ENCODE measurements at regions not wholly inside any gene's neighbourhood (a gene's known extent, or its start where the extent isn't known, plus 50 kb on each side); places are given as distances from the start of the nearest gene placed in this dataset.

DNA sequence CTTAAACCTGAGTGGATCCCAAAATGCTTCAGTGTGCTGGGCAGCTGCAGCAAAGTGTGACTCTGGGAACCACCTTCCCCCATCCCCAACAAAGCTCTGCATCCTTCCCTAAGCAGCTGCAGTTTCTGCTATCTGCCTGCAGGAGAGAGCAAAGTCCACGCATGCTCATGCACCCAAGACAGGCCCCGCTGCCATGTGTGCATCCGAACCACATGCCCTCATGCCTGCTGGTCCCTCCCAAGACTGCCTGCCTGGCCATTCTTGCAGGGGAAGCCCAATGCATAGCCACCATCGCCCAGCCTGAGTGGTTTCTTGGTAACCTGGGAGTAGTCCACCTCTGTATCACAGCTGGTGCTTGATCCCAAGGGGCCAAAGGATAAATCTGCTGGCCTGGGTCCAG lies 94.3 kb upstream of the OLIG3 start:
- no peak for DNase-seq (ENCODE audit: low read depth)
- TF ChIP-seq, protein P1, sequence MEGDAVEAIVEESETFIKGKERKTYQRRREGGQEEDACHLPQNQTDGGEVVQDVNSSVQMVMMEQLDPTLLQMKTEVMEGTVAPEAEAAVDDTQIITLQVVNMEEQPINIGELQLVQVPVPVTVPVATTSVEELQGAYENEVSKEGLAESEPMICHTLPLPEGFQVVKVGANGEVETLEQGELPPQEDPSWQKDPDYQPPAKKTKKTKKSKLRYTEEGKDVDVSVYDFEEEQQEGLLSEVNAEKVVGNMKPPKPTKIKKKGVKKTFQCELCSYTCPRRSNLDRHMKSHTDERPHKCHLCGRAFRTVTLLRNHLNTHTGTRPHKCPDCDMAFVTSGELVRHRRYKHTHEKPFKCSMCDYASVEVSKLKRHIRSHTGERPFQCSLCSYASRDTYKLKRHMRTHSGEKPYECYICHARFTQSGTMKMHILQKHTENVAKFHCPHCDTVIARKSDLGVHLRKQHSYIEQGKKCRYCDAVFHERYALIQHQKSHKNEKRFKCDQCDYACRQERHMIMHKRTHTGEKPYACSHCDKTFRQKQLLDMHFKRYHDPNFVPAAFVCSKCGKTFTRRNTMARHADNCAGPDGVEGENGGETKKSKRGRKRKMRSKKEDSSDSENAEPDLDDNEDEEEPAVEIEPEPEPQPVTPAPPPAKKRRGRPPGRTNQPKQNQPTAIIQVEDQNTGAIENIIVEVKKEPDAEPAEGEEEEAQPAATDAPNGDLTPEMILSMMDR (conservative IDR thresholded peaks at IDR 0.05; ENCODE audit: low read depth, low read length): no peak
- H3K4me3 ChIP-seq (ENCODE audit: low read length): no peak overlapping the region

DNA sequence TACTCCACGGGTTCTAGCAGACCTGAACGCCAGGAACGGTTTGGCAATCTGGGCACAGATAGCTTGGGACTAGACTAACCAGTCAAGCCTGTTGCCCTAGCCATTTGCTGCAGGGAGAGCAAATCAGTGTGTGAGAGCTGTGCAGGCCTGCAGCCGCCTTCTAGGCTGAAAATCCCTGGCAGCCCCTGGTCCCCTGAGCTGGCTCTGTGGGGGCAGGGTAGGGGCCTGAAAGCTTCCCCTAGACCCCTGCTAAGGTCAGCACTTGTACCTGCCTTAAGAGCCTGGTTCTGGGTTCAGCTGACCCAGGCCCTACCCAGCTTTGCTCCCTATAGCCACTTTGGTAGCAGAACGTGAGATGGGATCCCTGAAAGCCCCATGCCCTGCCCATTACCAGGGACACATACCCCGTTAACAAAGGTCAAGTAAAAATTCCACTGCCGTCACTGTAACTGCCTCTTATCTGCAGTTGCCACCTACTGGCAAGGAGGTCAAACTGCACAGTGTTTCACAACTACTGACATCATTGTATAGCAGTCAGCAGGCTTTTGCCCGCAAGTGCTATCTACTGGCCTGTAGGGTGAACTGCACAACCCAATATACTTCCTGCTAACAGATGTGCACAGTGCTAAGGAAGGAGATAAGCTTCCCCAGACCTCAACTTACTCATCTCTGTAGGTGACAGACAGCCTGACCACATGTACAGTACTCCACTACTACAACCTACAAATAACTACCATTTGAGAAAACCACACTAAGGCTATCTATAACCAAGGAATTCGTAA lies 95.1 kb upstream of the OLIG3 start:
- no peak overlapping the region for H3K4me3 ChIP-seq (ENCODE audit: low read length)
- TF ChIP-seq, protein P1 (conservative IDR thresholded peaks at IDR 0.05; ENCODE audit: low read depth, low read length): peak; percentile 38
- no peak for DNase-seq (ENCODE audit: low read depth)

DNA sequence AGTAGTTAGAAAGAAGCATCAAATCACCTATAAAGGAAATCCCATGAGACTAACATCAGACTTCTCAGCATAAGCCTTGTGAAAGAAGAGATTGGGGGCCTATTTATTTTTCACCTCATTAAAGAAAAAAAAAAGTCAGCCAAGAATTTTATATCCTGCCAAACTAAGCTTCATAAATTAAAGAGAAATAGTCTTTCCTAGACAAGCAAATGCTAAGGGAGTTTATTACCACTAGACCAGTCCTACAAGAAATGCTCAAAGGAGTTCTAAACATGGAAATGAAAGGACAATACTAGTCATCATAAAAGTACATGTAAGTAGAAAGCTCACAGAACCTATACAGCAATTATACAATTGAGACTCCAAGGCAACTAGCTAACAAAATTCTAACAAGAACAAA lies 96.5 kb upstream of the OLIG3 start:
- H3K4me3 ChIP-seq (ENCODE audit: low read length): no peak overlapping the region
- TF ChIP-seq, protein P1 (conservative IDR thresholded peaks at IDR 0.05; ENCODE audit: low read depth, low read length): no peak
- DNase-seq (ENCODE audit: low read depth): no peak

DNA sequence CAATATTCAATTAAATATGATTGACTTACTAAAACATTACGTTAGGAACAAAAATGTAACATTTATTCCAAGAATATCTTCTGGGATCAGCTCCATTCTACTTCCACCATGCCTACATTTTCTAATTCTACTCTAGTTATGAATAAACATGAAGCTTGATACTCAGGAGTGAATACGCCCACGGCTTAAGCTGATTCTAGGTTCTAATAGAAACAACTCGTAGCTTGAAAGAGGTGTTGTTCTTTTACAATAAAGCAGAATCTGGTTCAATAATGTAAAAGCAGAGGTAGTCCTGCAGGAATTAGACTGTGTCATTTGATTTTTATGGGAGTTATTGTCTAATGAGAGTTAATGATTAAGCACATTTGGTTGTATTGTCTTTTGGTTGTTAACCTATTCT lies 107.3 kb upstream of the OLIG3 start:
- H3K4me3 ChIP-seq (ENCODE audit: low read length): no peak overlapping the region
- TF ChIP-seq, protein P1 (conservative IDR thresholded peaks at IDR 0.05; ENCODE audit: low read depth, low read length): no peak
- DNase-seq (ENCODE audit: low read depth): no peak

DNA sequence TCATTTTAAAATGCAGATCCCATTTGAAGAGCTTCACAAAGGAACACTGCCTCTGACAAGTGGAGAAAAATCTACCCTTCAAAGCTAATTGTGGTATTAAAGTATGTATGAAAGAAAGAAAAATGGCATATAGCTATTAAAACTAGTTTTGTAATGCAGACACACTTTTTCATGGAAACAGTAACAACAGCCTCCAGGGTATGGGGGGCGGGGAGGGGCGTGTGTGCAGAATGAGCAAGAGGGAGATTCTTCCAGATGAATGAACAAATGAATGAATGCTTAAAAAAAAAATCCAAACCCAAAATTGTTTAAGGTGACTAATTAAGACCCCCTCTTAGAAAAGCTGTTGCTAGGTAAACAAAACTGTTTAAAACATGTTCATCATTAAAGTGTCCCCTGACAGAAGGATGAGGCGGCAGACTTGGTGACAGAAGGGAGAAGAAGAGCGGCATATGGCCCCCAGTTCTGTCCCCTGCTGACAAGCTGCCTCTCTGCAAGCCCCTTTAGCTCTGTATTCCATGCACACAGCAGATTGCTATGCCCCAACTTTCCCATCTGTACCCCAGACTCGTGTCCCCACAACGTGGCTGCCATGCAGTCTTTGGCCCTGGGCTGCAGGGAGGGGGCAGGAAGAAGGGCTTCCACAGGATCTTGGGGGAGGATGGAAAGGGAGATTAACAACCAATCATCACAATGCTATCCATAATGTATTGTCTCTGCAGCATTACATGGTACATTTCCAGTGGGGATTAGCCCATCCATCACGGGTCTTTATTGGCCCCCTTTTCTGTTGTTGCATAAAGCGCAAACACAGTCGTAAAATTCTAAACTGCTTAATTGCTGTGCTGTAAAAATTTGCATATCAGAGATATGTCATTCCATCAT lies 108.4 kb upstream of the OLIG3 start:
- TF ChIP-seq, protein P1 (conservative IDR thresholded peaks at IDR 0.05; ENCODE audit: low read depth, low read length): no peak
- no peak overlapping the region for H3K4me3 ChIP-seq (ENCODE audit: low read length)
- no peak for DNase-seq (ENCODE audit: low read depth)

DNA sequence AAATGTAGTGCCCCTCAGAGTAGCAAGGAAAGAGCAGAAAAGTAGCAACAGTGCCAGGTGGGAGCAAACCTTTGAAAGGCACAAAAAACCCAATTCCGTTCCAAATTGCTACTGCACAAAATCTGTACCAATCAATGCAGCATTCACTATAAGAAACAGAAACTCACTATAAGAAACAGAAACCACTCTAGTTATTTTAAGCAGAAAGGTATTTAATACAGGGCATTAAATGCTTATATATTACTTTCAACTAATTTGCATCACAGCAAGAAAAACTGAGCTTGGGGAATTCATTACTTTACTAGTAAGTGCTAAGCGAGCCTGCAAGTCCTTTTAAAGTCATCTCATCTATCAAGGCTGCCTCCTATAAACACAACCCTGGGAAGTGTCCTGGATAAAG lies 116.5 kb upstream of the OLIG3 start:
- TF ChIP-seq, protein P1 (conservative IDR thresholded peaks at IDR 0.05; ENCODE audit: low read depth, low read length): no peak
- no peak overlapping the region for H3K4me3 ChIP-seq (ENCODE audit: low read length)
- DNase-seq (ENCODE audit: low read depth): no peak

Data from retinal pigment epithelial cell (primary cell).